Erythroblast (primary cell): ENCODE measurements at regions not wholly inside any gene's neighbourhood (a gene's known extent, or its start where the extent isn't known, plus 50 kb on each side); places are given as distances from the start of the nearest gene placed in this dataset.

Source experiments
- DNase-seq, 2 experiments: peaks; one replicate each; lab custom pipeline; 2025; lab: John Stamatoyannopoulos, UW
- GATA1 ChIP-seq: IDR thresholded peaks from 2 replicates; pipeline ENCODE4 v1.6.1; 2011; ENCODE audit warnings: low read depth, mild to moderate bottlenecking, control low read depth, low read length, moderate library complexity
- POLR2A ChIP-seq: IDR thresholded peaks from 2 replicates; pipeline ENCODE4 v1.6.1; 2011; ENCODE audit warnings: mild to moderate bottlenecking, low read length

DNA sequence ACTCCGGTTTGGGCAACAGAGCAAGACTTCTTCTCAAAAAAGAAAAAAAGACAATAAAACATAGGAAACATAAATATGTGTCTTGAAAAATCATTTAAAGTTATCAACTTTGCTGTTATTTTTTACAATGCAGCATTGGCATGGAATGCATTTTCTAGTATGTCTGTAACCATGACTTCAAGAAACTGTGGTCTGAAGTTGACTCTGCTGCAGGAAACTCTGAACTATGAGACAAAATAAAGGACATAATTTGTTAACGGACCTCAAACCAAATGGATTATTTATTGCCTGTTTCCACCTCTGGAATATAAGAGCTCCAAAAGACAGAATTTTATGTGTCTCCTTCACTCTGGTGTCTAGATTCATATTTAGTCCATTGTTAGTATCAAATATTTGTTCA lies 79.1 kb downstream of the TRIB2 start:
- DNase-seq, result no peak
- no peak for TF ChIP-seq GATA1
- no peak for TF ChIP-seq POLR2A

DNA sequence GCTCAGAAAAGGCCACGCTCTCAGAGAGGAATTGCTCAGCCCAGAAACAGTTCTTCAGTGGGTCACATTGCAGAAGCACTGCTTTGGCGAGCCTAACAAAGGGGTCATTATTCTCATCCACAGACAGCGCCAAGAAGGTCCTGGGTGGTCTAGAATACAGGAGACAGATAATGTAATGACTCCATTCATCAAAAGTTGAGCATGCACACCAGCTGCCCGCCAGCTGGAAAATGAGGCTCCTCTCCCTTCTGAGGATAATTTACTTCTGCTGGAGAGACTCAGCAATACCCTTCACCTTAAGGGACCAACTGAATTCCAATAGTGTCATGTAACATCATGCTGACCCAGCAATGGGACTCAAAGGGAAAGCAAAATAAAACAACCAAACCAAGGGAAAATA lies 79.9 kb downstream of the TRIB2 start:
- DNase-seq, result no peak
- TF ChIP-seq GATA1, result no peak
- TF ChIP-seq POLR2A, result no peak

DNA sequence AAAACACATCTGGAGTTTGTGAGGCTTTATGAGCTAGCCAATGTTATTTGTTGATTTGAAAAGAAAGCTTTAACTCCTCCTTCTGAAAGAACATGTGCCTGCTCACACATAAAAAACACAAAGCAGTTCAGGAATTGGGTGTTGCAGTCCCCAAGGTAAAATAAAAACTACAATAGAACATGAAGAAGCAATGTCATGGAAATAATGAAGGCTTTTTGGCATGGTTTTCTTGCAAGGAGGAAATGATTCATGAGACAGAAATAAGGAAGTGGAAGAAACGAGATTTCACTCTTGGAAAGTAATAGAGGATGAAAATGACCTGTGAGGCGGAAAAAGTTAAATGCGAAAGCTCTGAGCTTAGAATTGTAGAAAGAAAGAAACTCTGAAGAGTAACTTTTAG lies 81.1 kb downstream of the TRIB2 start:
- no peak for TF ChIP-seq POLR2A
- no peak for TF ChIP-seq GATA1
- no peak for DNase-seq

DNA sequence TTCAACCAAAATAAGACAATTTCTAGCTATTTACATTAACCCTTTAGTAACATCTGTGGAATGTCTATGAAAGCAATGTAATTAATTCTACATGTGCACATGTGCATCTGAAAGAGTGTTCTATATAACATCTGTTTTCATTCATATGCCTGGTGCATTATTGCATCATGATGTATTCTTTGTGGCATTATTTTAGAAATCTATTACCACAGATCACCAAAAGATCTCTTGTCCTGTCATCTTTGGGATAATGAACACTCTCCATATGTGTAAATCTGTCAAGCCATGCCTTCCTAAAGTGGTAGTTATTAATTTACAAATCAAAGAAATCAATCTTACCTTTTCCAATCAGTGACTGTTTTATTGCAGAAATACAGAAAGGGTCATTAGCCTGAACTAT lies 86.9 kb downstream of the TRIB2 start:
- TF ChIP-seq GATA1 (no peak), POLR2A (no peak)
- DNase-seq, result no peak

DNA sequence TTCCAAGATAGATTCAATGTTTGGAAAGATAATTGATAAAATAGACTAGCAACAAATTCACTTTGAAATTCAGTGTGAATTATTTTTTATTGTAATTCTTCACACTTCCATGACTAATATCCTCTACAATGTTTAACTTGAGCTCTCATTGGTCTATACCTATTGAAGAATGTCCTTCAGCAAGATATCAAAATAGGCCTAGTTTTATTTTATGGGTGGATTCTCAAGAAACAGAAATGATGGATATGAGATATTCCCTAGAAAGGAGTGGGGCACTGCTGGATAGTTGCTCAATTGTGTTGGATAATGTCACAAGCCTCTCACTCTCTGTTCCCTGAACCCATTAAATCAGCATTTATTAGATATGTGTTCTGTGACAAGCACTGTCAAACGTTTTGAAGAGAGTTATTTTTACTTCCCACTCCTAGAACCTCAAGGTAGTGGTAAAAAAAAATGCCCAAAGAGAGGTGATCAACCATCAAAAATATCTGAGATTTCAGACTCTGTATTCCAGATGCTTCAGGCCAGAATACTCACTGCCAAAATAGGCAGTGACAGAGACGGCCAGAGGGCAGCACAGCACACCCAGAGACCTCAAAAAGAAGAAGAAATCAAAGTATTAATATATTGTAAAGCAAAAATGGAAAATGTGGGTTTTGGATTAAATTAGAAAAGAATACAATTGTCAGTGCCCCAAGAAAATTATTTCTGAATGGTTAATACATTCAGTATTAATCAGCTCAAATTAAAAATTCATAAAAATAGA lies 87.5 kb downstream of the TRIB2 start:
- DNase-seq, result no peak
- TF ChIP-seq POLR2A (no peak), GATA1 (no peak)

DNA sequence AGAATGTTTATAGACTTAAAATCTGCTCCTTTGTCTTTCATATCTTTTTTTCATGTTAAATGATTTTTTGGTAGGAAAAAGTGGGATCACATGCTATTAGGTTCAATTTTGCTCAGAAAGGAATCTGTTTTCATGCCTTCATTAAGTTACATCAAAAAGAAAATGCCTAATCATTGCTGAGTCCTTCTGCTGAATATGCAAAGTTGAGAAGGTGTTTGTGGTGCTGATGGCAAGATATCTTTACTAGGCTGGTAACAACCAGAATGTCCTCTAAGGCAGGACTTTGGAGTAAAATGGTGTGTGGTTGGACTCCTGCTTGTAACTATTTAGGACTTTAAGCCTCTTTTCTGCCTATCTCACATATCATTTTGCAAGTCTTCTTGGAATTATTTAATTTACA lies 88.3 kb downstream of the TRIB2 start:
- TF ChIP-seq GATA1, result no peak
- DNase-seq, result no peak

DNA sequence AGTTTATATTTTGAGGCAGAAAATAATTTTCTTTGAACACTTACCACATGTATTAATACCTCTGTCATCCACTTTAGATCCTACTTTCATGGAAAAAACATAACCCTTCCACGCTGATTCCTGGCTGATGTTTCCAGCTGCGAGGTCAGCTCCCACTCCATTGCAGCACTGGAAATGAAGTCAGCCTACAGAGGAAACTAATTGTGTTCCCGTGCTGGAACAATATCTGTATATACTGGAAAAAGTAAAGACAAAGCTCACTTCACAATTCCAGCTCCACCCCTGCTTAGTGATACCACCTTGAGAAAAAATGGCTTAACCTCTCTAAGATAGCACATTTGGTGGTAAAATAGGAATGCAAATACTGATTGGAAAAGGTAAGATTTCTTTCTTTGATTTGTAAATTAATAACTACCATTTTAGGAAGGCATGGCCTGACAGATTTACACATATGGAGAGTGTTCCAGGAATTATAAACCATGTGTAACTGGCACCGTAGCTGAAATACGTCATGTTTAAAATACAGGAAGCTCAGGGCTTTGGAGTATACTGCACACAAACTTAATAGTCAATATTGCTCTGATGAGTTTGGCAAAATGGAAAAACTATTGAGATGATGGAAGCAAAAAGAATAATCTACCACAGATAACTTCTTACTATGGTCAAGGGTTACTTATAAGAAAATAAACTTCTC lies 90.0 kb downstream of the TRIB2 start:
- no peak for DNase-seq

DNA sequence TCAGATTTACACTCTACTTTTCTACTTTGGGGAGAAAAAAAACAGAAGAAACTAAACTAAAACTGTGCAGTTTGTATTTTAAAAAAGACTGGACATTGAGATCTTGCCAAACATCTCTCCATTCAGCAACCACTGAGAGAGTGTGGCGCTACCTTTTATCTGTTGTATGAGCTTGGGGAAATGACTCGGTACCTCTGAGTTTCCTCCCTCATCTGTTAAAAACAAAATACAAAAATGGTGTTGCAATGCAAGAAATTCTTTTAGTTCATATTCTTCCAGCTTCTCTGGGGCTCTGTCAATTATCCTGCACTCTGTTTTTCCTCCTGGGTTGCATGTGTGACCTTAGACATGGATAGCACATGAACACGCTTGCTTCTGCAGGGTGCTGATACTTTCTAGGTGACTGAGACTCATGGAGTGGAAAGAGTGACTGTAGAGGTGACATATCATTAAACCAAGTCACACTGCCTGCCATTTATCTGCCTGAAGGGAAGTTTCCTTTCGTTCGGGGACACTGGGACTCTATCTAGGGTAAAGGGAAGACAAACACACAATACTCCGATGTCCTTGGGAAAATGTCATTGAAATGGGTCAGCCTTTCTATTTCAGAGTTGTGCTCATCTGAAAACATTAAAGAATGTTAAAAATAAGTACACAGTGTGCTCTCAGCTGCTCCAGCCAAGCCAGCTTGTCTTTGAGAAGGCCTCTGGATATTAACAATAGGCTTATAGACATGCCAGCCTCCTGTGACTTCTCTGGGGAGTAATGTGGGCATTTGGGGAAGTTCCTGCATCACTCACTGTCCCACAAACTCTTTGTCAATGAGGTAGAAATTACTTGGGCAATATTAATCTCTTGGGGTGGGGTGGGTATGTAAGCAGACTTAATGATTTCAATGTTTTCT lies 91.4 kb downstream of the TRIB2 start:
- no peak for TF ChIP-seq POLR2A
- no peak for TF ChIP-seq GATA1
- DNase-seq, result no peak

More for the DNA sequence above, 90.0 kb downstream of the TRIB2 start:
- TF ChIP-seq GATA1, result no peak
- no peak for TF ChIP-seq POLR2A

DNA sequence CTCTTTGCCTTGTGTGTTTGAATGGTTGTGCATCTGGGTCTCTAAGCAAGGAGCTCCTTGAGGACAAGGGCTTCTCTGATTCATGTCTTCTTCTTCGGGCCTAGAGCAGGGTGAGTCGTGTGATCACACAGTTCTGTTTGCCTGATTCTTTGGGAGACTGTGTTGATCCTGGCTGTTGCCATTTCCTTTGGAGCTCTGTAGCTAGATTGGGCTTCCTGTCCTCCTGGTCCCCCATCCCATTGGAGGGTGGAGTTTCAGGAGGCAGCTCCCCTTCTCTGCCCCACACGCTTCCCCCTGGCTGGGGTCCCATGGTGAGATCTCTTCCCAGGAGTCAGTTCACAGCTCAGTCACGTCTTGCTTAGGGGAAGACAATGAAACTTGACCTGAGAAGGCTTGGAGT lies 92.8 kb downstream of the TRIB2 start:
- DNase-seq, result no peak
- TF ChIP-seq POLR2A, result no peak
- TF ChIP-seq GATA1, result no peak

DNA sequence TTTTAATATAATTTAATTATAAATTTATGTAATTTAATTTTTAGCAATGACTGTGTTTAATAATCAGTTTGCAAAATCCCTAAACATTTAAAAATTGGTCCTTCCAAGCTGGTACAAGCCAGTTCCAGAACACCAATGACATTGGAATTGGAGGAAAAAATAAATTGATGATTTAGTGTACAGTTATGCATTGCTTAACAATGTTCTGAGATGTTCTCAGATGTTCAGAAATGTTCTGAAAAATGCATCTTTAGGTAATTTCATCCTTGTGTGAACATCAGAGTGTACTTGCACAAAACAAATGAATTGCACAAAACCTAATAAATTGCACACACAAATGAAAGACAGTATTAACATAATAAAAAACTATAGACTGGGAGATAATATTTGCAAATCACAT lies 95.2 kb downstream of the TRIB2 start:
- DNase-seq, result no peak
- TF ChIP-seq POLR2A (no peak), GATA1 (no peak)

DNA sequence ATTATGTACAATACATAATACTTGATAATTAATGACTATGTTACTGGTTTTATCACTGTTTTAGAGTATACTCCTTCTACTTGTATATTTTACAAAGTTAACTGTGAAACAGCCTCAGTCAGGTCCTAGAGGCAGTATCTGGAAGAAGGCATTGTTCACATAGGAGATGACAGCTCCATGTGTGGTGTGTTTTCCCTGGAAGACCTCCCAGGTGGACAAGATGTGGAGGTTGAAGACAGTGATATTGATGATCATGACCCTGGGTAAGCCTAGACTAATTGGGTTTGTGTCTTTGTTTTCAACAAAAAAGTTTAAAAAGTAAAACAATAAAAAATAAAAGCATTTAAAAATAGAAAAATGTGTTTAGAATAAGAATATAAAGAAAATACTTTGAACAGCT lies 96.4 kb downstream of the TRIB2 start:
- TF ChIP-seq POLR2A (no peak), GATA1 (no peak)
- DNase-seq, result no peak

DNA sequence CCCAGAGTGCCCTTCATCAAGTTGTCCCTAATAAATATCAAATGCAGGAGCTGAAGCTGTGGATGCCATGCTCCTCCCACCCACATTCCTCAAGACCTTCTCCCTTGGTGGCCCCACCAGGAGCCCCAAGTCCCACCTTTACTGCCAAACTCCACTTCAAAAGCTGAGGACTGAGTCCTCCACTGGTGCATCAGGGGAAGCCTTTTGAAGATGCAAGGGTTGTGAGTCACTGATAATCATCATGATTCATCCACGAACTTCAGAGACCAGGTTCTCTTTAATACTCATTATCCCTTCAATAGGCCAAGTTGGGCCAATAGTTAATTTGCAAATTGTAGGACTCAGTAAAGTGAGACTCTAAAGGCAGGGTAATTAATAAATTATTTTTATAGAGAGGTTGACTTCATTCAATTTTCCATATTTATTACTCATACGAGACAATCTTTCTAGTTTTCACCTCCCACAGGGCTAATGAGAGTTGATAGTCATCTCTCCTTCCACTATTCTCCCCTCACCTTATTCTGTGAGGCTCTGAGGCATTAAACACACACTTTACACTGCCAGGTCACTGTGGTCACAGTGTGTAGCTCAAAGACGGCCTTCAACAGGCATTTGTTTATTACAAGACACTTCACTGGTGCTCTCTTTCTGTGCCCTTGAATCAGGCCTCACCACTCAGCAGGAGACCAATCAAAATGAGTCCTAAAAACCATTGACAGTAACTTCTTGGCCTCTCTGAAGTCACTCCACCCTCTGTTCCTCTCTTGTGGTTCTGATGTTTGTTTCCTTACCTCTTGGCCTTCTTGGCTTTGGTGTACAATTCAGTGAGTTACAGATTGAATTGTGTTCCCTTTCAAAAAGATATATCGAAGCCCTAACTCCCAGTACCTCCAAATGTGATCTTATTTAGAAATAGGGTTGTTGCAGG lies 99.9 kb downstream of the TRIB2 start:
- no peak for DNase-seq

DNA sequence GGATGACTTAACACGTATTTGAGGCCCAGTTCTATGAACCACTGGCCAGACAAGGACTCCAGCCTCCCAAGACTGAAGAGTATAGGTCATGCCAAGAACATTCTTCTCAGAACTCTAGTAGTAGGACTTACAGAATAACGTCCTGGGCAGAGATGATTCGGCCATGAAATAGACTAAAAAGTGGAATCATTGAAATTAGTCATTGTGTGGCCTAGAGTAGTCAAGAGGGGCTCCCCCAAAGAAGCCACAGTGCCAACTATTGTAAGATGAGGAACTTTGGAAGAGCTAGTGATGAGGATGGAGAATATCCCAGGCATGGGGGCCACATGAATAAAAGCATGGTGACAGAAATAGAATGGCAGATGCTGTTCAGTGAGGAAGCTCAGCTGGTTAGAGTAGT lies 101.1 kb downstream of the TRIB2 start:
- DNase-seq, result no peak
- TF ChIP-seq GATA1, result no peak

More for the DNA sequence above, 99.9 kb downstream of the TRIB2 start:
- no peak for TF ChIP-seq GATA1
- TF ChIP-seq POLR2A, result no peak
